Activated CD4-positive, alpha-beta T cell treated with anti-CD3 and anti-CD28 coated beads, Interleukin-2, amount 50 U/mL, for 48 hours (primary cell): ENCODE measurements at regions not wholly inside any gene's neighbourhood (a gene's known extent, or its start where the extent isn't known, plus 50 kb on each side); places are given as distances from the start of the nearest gene placed in this dataset.

Source experiments
- DNase-seq, 2 experiments: peaks; one replicate each; pipeline ENCODE4 v3.0.0-alpha.2; 2020

DNA sequence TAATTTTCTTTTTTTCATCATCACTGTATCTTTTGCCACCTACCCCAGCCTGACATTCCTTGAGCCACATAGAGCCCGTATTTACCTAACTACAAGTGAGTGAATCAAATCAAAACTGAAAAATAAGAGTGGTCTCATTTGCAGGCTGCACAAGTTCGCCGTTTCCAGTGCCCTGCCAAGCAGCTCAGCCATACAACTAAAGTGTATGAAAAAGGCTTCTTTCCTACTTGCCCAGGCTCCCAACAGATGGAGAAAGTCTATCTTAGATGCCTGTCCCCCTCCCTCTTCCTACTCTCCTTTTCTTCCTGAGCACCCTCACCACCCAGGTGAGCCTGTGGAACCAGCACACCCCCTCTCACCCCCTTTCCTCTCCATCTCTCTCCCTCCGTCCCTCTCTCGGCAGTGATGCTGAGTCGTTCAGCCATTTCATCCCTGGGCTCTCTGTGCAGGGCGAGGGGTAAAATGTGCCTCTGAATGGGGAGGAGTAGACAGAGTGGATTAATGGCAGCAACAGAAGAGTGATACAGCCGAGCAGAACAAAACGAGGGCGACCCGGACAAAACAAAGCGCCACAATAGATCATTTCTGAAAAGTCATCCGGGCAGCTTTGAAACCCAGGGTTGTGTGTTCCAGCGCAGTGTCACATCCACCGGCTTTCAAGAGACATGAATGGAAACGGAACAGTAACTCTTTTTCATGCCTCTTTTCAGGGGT is 65.0 kb upstream of the POU3F3 start:
- DNase-seq = no peak

DNA sequence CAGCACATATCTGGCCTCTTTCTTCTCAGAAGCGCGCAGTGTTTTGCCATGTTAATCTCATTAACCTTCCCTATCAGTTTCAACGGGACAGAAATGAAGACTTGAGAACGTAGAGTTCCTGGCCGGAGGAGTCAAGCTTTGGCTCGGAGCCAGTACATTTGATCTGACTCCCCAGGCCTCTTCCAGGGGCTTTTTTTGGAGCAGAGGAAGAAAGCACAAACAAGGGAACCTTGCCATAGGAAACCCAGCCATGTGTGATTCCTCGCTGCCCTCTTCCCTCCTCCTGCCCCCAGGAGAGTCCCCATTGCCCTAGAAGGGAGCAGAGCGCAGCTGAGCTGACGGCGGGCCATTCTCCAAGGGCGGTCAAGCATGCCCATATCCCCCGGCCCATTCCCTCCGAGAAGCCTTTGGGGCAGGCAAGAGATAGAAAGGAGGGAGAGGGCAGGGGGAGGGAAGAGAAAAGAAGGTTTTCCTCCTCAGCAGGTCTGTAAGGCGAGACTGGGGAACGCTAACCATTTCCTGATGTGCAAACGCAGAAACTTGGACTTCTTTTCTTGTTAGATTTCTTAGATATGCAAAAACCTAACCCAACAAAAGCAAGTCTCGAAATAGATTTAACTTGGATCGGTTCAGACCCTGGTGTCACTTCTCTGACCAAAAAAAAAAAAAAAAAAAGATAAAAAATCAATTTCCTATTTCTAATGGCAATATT is 63.7 kb upstream of the POU3F3 start:
- DNase-seq = no peak

DNA sequence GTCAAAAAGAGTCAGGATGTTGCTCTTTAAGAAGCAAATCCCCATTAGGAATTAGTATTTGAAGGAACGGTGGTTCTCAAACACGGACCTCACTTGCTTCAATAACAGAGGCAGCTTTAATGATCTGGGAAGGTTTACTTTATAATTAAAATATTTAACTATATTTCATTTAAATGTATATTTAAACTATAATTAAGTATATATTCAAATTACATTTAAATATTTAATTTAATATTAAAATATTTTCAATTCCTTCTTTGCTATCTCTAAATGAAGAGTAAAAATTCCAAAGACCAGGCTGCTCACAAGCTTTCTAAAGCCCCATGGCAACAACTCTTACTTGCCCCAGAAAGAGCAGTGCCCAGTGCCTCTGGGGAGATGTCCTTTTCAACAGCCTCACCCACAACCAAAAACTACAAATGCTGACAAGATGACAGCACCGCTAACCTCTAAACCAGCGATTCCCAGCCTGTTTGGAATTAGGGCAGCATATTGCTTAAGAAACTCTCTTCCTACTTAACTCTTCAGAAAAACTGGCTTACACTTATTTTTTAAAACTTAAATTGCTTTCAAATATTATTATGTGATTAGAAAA is 62.9 kb upstream of the POU3F3 start:
- DNase-seq = no peak

DNA sequence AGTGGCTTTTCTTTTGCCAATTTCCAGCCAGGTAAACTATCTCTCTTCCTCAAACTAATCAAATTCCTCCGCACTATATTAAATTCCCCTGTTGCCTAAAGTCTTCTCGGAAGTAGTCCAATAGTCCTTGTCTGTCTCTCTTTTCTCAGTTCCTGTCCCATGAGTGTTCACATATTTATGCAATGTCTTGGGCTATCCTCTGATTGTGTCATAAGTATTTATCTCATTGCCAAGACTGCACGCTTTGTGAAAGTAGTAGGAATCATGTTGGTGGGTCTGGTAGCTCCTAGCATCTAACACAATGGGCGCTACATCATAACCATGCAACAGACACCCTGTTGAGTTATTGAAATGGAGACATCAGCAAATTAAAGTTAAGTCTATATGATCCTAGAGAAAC is 59.9 kb upstream of the POU3F3 start:
- no peak for DNase-seq

DNA sequence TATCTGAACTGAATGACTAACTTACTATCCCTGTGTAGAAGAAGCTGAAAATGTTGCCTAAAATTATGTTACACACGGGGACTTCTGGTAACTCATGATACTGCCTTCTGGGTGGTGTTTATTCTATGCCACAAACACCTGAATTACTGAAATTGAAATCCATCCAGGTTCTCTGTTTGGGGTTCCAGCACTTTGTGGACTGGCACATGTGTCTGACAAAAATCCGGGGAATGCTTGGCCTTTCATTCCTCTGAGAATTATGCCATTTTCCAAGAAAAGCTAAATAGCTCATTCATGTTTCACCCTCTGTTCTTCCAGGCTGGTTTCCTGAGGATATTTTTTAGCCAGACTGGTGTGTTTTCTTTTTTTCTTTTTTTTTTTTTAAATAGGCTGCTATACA is 59.5 kb upstream of the POU3F3 start:
- DNase-seq = no peak
